ENCODE measurements at regions not wholly inside any gene's neighbourhood (a gene's known extent, or its start where the extent isn't known, plus 50 kb on each side); places are given as distances from the start of the nearest gene placed in this dataset.

DNA sequence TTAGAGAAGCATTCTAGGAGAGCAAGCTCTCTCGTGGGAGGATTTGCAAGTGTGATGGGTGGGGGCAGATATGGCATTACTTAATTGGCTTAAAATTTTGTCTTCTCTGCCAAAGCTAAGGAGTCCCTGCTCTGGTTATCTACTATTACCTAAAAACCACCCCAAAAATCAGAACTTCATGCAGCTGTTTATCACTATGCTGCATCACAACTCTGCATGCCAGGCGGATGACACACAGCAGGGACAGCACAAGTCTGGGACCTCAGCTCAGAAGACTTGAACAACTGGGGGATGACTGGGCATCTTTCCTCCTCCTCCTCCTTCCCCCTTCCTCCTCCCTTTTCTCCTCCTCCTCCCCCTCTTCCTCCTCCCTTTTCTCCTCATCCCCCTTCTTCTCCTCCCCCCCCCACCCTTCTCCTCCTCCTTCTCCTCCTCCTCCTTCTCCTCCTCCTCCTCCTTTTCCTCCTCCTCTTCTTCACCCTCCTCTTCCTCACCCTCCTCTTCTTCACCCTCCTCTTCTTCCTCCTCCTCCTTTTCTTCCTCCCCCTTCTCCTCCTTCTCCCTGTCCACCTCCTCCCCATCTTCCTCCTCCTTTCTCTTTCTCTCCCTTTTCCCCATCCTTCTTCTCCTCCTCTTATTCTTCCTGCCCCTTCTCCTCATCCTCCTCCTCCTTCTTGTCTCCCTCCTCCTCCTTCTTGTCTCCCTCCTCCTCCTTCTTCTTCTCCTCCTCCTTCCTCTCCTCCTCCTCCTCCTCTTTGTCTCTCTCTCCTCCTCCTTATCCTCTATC is 218.6 kb upstream of the PMEPA1 start:
- no TSS peak for BruUV-seq (replicated peaks)
- no peak overlapping the region for H3K4me3 ChIP-seq (ENCODE audit: low read depth, low read length)
- no peaks in the 10 kb centered on the region for H3K4me1 ChIP-seq
- H3K9me3 Mint-ChIP-seq (ENCODE audit: unreplicated experiment), result peaks cover 23% of the 10 kb centered on the region
- intact Hi-C loops (cut with micrococcal nuclease; ENCODE audit: unreplicated experiment), result no loop called here
- POLR2A ChIA-PET, result no interaction called here
- H3K9me3 ChIP-seq, result peaks cover 10% of the 10 kb centered on the region
- no peaks in the 10 kb centered on the region for H3K36me3 Mint-ChIP-seq (ENCODE audit: insufficient read depth, unreplicated experiment)
- peaks cover 12% of the 10 kb centered on the region for H3K27me3 Mint-ChIP-seq (ENCODE audit: insufficient read depth, unreplicated experiment)
- DNase-seq, result no peak
- CTCF ChIA-PET, result no interaction called here
- no peaks in the 10 kb centered on the region for H3K36me3 ChIP-seq (ENCODE audit: control insufficient read depth, insufficient read depth, low read length)
- TF ChIP-seq CTCF (IDR thresholded peaks at IDR 0.05; ENCODE audit: insufficient read depth in 1 of 2, low read depth in 1 of 2, low read length in 1 of 2, severe bottlenecking in 1 of 2, unreplicated experiment in 1 of 2), result no peak
- no peaks in the 10 kb centered on the region; the same call in 1 of the 2 replicates for H3K27me3 ChIP-seq (replicated peaks; ENCODE audit: control insufficient read depth, insufficient read depth, low read length)
- H3K27ac Mint-ChIP-seq (ENCODE audit: unreplicated experiment), result no peak overlapping the region
- H3K4me1 Mint-ChIP-seq (ENCODE audit: low read depth, unreplicated experiment), result no peaks in the 10 kb centered on the region
- no peak overlapping the region for H3K4me3 Mint-ChIP-seq (ENCODE audit: unreplicated experiment)

DNA sequence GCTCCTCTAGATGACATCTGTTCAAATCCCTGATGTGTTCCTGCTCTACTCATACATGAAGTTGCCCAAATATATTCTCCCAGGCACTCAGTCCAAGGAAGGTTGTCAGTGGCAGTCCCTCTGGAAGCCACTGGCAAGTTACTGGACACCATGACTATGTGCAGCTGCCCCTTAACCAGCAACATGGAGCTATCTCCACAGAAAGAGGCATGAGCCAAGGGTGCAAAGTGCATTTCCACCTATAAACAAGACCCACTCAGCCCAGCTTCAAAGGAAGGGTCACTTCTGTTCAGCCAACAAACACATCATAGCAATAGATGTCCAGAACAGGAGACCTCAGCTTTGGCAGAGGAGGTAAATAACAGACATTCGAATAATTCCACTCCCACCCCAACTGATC is 217.6 kb upstream of the PMEPA1 start:
- no peaks in the 10 kb centered on the region for H3K4me1 ChIP-seq
- intact Hi-C loops (cut with micrococcal nuclease; ENCODE audit: unreplicated experiment), result no loop called here
- H3K36me3 Mint-ChIP-seq (ENCODE audit: insufficient read depth, unreplicated experiment), result no peaks in the 10 kb centered on the region
- H3K4me3 ChIP-seq (ENCODE audit: low read depth, low read length), result no peak overlapping the region
- H3K27me3 ChIP-seq (replicated peaks; ENCODE audit: control insufficient read depth, insufficient read depth, low read length), result no peaks in the 10 kb centered on the region; the same call in 1 of the 2 replicates
- H3K4me1 Mint-ChIP-seq (ENCODE audit: low read depth, unreplicated experiment), result no peaks in the 10 kb centered on the region
- H3K27ac Mint-ChIP-seq (ENCODE audit: unreplicated experiment), result no peak overlapping the region
- CTCF ChIA-PET, result no interaction called here
- no peak overlapping the region for H3K4me3 Mint-ChIP-seq (ENCODE audit: unreplicated experiment)
- BruUV-seq (replicated peaks), result no TSS peak
- no peak for TF ChIP-seq CTCF (IDR thresholded peaks at IDR 0.05; ENCODE audit: insufficient read depth in 1 of 2, low read depth in 1 of 2, low read length in 1 of 2, severe bottlenecking in 1 of 2, unreplicated experiment in 1 of 2)
- H3K27me3 Mint-ChIP-seq (ENCODE audit: insufficient read depth, unreplicated experiment), result peaks cover 12% of the 10 kb centered on the region
- peaks cover 23% of the 10 kb centered on the region for H3K9me3 Mint-ChIP-seq (ENCODE audit: unreplicated experiment)
- H3K36me3 ChIP-seq (ENCODE audit: control insufficient read depth, insufficient read depth, low read length), result no peaks in the 10 kb centered on the region
- POLR2A ChIA-PET, result no interaction called here
- peaks cover 10% of the 10 kb centered on the region for H3K9me3 ChIP-seq
- DNase-seq, result no peak

- no peak for DNase-seq
- H3K4me3 Mint-ChIP-seq (ENCODE audit: unreplicated experiment), result no peak overlapping the region
- ChIA-PET POLR2A (no interaction called here), CTCF (no interaction called here)
- no peaks in the 10 kb centered on the region for H3K27me3 ChIP-seq (replicated peaks; ENCODE audit: control insufficient read depth, insufficient read depth, low read length)
- H3K9me3 Mint-ChIP-seq (ENCODE audit: unreplicated experiment), result peaks cover 23% of the 10 kb centered on the region
- no peaks in the 10 kb centered on the region for H3K36me3 ChIP-seq (ENCODE audit: control insufficient read depth, insufficient read depth, low read length)
- H3K9me3 ChIP-seq, result peaks cover 10% of the 10 kb centered on the region
- H3K4me1 Mint-ChIP-seq (ENCODE audit: low read depth, unreplicated experiment), result no peaks in the 10 kb centered on the region
- no peaks in the 10 kb centered on the region for H3K27me3 Mint-ChIP-seq (ENCODE audit: insufficient read depth, unreplicated experiment)
- intact Hi-C loops (cut with micrococcal nuclease; ENCODE audit: unreplicated experiment), result no loop called here
- no peaks in the 10 kb centered on the region for H3K36me3 Mint-ChIP-seq (ENCODE audit: insufficient read depth, unreplicated experiment)
- BruUV-seq (replicated peaks), result no TSS peak
- no peak overlapping the region for H3K4me3 ChIP-seq (ENCODE audit: low read depth, low read length)
- no peaks in the 10 kb centered on the region; the same call in 1 of the 2 replicates for H3K4me1 ChIP-seq
- no peak overlapping the region for H3K27ac Mint-ChIP-seq (ENCODE audit: unreplicated experiment)
- TF ChIP-seq CTCF (IDR thresholded peaks at IDR 0.05; ENCODE audit: insufficient read depth in 1 of 2, low read depth in 1 of 2, low read length in 1 of 2, severe bottlenecking in 1 of 2, unreplicated experiment in 1 of 2), result no peak
Observed at GRCh38 chr20:57922706-57923105, 212.9 kb upstream of the PMEPA1 start.
